ENCODE measurements at regions not wholly inside any gene's neighbourhood (a gene's known extent, or its start where the extent isn't known, plus 50 kb on each side); places are given as distances from the start of the nearest gene placed in this dataset.

GRCh38 chr6:109308018-109308492, 74.2 kb downstream of the CD164 start (continued):
- TF ChIP-seq ZNF609 (CRISPR knock-in tag; IDR thresholded peaks at IDR 0.05; ENCODE audit: borderline replicate concordance) (peak; percentile 94), SUPT5H (IDR thresholded peaks at IDR 0.05) (no peak), POLR2H (tag; IDR thresholded peaks at IDR 0.05; ENCODE audit: low read depth) (peak; percentile 51; the same call in 1 of the 2 replicates), BACH1 (tag; IDR thresholded peaks at IDR 0.05) (peak; percentile 77; the same call in 1 of the 2 replicates), ZNF512 (tag; IDR thresholded peaks at IDR 0.05) (no peak), EWSR1 (IDR thresholded peaks at IDR 0.05; ENCODE audit: borderline replicate concordance, low read depth, partially characterized antibody) (no peak), TEAD4 (IDR thresholded peaks at IDR 0.05; ENCODE audit: low read length) (peak; percentile 95), TEAD4 (CRISPR knock-in tag; IDR thresholded peaks at IDR 0.05; ENCODE audit: borderline replicate concordance) (no peak), NR2F6 (CRISPR knock-in tag; IDR thresholded peaks at IDR 0.05) (peak; percentile 81; the same call in 1 of the 2 replicates), ZNF766 (CRISPR knock-in tag; conservative IDR thresholded peaks at IDR 0.05) (peak; percentile 82), E2F4 (CRISPR knock-in tag; IDR thresholded peaks at IDR 0.05; ENCODE audit: low read depth) (no peak), KDM2B (CRISPR knock-in tag; IDR thresholded peaks at IDR 0.05) (no peak), ILK (tag; IDR thresholded peaks at IDR 0.05; ENCODE audit: borderline replicate concordance, low read depth) (no peak), SIX5 (IDR thresholded peaks at IDR 0.05; ENCODE audit: borderline replicate concordance in 1 of 2, insufficient read depth in 1 of 2, low read depth in 1 of 2, low read length in 2 of 2) (no peak), PML (IDR thresholded peaks at IDR 0.05; ENCODE audit: low read length) (peak; percentile 81), ZNF444 (CRISPR knock-in tag; IDR thresholded peaks at IDR 0.05) (0 out of 2 replicates have a peak, but pooled peaks have one; percentile 52), FOXP4 (CRISPR knock-in tag; IDR thresholded peaks at IDR 0.05; ENCODE audit: borderline replicate concordance) (no peak)

All from K562 (cell line).